Kasumi-1 (cell line): ENCODE measurements at regions not wholly inside any gene's neighbourhood (a gene's known extent, or its start where the extent isn't known, plus 50 kb on each side); places are given as distances from the start of the nearest gene placed in this dataset.
"Not testable (repeated sequence)": the region's sequence is repeated elsewhere in the genome, so short reads cannot be mapped to it uniquely, and the experiment has no call there.

Experiments
- DNase-seq, 2 experiments: peaks; one replicate each; lab custom pipeline; 2025; lab: John Stamatoyannopoulos, UW

GRCh38 chr2:56515399-56515798 lies 331.6 kb downstream of the CCDC85A start:
- no peak for DNase-seq

- DNase-seq, result no peak
Measured at GRCh38 chr2:56519806-56520205, 336.0 kb downstream of the CCDC85A start.

- no peak for DNase-seq
Measured at GRCh38 chr2:56522605-56523089, 338.9 kb downstream of the CCDC85A start.

GRCh38 chr2:56523816-56524215 lies 340.0 kb downstream of the CCDC85A start:
- no peak for DNase-seq

- no peak for DNase-seq
Measured at GRCh38 chr2:56531668-56532420, 348.1 kb downstream of the CCDC85A start.

- no peak for DNase-seq
Measured at GRCh38 chr2:56534321-56534720, 350.5 kb downstream of the CCDC85A start.

- no peak for DNase-seq
Measured at GRCh38 chr2:56537756-56538155, 354.0 kb downstream of the CCDC85A start.

GRCh38 chr2:56539618-56540017 lies 355.8 kb downstream of the CCDC85A start:
- no peak for DNase-seq

- no peak for DNase-seq
Measured at GRCh38 chr2:56540467-56540866, 356.7 kb downstream of the CCDC85A start.

GRCh38 chr2:56540916-56541315 lies 357.1 kb downstream of the CCDC85A start:
- no peak for DNase-seq

- DNase-seq, result no peak
Measured at GRCh38 chr2:56542213-56542612, 358.4 kb downstream of the CCDC85A start.

GRCh38 chr2:56565143-56565542 lies 381.4 kb downstream of the CCDC85A start:
- no peak for DNase-seq

- DNase-seq, result no peak
Measured at GRCh38 chr2:56571074-56571473, 387.3 kb downstream of the CCDC85A start.

GRCh38 chr2:56576001-56576400 lies 392.2 kb downstream of the CCDC85A start:
- DNase-seq, result no peak

GRCh38 chr2:56580242-56580641 lies 396.5 kb downstream of the CCDC85A start:
- DNase-seq, result no peak

GRCh38 chr2:56582570-56582969 lies 398.8 kb downstream of the CCDC85A start:
- DNase-seq, result no peak

- no peak for DNase-seq
Measured at GRCh38 chr2:56583796-56584315, 400.1 kb downstream of the CCDC85A start.

GRCh38 chr2:56587456-56587855 lies 403.7 kb downstream of the CCDC85A start:
- no peak for DNase-seq

- DNase-seq, result no peak
Measured at GRCh38 chr2:56589194-56589593, 405.4 kb downstream of the CCDC85A start.

- no peak for DNase-seq
Measured at GRCh38 chr2:56589835-56590234, 406.0 kb downstream of the CCDC85A start.

- no peak for DNase-seq
Measured at GRCh38 chr2:56590611-56591010, 406.8 kb downstream of the CCDC85A start.

- DNase-seq, result not testable (repeated sequence)
Measured at GRCh38 chr2:56606086-56606485, 422.3 kb downstream of the CCDC85A start.

GRCh38 chr2:56613254-56613653 lies 429.5 kb downstream of the CCDC85A start:
- DNase-seq, result no peak

- DNase-seq, result no peak
Measured at GRCh38 chr2:56613920-56614319, 430.1 kb downstream of the CCDC85A start.
